C4-2B (cell line): ENCODE measurements at regions not wholly inside any gene's neighbourhood (a gene's known extent, or its start where the extent isn't known, plus 50 kb on each side); places are given as distances from the start of the nearest gene placed in this dataset.

ENCODE experiments used
- H3K27ac ChIP-seq: fragments of 450-650 bp; 2 replicates; pipeline ENCODE4 v1.5.1; 2017
- CTCF ChIP-seq: fragments of 450-650 bp; conservative IDR thresholded peaks from 2 replicates; pipeline ENCODE4 v1.5.1; 2017; ENCODE audit warnings: mild to moderate bottlenecking
- ZFX ChIP-seq: fragments of 450-650 bp; IDR thresholded peaks from 2 replicates; pipeline ENCODE4 v1.6.1; 2017

- H3K27ac ChIP-seq, result peak overlapping the region; percentile 67
- TF ChIP-seq ZFX, result no peak
- TF ChIP-seq CTCF, result no peak
Observed at GRCh38 chr20:24165301-24166122, 176.9 kb upstream of the GGTLC1 start.

GRCh38 chr20:24164360-24164759, 175.8 kb upstream of the GGTLC1 start:
- peak overlapping the region; percentile 67; the same call in 1 of the 2 replicates for H3K27ac ChIP-seq
- TF ChIP-seq CTCF (peak; percentile 51), ZFX (no peak)

DNA sequence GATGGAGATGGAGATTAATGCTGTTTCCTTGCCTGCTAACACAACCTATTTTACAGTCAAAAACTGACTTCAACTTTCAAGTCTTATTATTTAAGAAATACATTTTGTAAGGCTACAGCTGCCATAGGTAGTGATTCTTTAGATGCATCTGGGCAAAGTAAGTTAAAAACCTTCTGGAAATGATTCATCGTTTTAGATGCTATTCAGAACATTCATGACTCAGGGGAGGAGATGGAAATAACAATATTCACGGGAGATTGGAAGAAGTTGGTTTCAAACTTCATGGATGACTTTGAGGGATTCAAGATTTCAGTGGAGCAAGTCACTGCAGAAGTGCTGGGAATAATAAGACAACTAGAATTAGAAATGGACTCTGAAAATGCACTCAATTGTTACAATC, 174.9 kb upstream of the GGTLC1 start:
- no peak overlapping the region for H3K27ac ChIP-seq
- no peak for TF ChIP-seq CTCF
- TF ChIP-seq ZFX, result no peak

DNA sequence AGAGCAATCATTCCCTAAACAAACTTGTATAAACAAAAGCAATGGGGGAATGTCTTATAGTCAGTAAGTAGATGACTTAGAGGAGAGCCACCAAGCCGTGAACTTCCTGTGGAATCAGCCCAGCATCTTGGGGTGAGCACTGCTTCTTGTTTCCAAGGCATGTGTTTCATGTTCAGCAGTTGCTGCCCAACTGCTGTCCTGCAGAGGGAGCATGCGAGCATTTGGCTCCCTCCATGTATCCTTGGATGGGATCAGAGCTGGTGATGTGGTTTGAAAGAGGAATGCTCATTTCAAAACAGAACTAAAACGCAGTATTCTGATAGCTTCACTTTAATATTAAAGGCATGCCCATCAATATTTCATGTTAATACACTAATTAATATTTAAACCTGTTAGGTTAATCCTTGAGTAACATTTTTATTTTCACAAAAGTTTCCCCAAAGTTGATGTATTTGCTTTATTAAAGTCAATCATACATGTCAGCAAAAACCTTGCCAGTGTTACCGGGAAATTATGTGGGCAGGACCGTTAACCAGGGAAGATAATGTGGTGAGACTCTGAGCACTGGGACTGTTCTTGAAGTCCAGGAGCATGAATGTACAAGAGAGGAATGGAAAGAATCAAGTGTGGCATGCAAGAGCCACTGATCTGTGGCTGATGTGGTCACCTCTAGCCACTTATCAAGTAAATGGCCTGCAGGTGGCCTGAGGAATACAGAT, 172.1 kb upstream of the GGTLC1 start:
- TF ChIP-seq ZFX (no peak), CTCF (peak; percentile 90)
- no peak overlapping the region for H3K27ac ChIP-seq

DNA sequence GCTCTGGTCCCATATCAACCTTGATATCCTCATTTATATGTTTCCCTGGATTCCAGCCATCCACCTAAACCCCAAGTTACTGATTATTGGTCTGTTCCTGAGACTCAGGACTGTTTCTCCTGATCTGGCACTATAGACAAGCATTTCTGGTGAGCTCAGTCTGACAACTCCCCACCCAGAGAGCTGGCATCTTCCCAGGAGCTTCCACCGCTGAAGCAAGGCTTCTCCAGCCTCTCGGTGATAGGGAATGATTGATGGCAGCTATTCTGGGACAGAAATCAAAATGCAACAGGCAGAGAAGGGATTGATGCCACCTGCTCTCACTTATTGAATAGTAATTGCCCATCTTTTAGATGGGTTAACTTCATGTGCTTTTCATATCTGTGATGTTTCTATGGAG, 169.7 kb upstream of the GGTLC1 start:
- TF ChIP-seq CTCF (no peak), ZFX (no peak)
- H3K27ac ChIP-seq, result no peak overlapping the region

DNA sequence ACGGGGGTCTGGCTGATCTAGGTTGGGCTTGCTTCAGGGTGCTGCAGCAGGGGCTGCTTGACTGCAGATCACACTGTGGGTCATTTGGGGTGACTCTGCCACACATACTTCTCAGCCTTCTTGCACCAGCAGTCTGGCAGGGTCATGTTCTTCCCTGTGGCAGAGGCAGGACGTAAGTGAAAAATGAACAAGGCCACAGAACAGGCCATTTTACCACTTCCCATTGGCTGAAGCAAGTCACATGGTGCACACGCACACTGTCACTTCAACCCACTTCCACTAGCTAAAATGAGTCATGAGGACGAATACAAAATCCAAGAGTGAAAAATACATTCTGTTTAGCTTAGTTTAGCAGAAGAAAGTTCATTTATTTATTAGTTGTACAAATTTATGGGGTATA, 168.6 kb upstream of the GGTLC1 start:
- no peak for TF ChIP-seq ZFX
- no peak for TF ChIP-seq CTCF
- no peak overlapping the region for H3K27ac ChIP-seq
